Fibroblast of gingiva (primary cell): ENCODE measurements at regions not wholly inside any gene's neighbourhood (a gene's known extent, or its start where the extent isn't known, plus 50 kb on each side); places are given as distances from the start of the nearest gene placed in this dataset.

Experiments
- DNase-seq: peaks from one replicate; pipeline ENCODE4 v3.0.0-alpha.2; 2011; ENCODE audit warnings: low read depth

- DNase-seq = no peak
Measured at GRCh38 chr2:215500466-215500865, 64.6 kb upstream of the FN1 start.

- DNase-seq = peak; percentile 43
Measured at GRCh38 chr2:215499331-215499730, 63.5 kb upstream of the FN1 start.

DNA sequence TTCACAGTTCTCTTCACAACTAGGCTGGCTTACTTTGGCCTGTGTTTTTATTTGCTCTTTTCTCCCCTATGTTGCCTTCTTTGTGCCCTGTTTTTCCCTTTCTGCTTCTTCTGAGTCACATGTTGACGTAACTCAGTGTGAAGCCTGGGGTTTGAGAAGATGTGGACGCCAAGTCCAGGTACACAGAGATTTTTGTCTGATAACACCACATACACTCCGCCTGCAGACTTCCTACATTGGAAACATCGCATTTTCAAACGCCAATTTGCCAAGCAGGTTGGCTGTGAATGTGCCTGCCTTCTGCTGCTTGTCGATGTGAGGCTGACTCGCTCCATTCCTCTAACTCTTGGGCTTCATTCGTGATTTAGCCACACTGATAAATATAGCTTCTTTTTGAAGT, 62.6 kb upstream of the FN1 start:
- no peak for DNase-seq

GRCh38 chr2:215493376-215493775, 57.5 kb upstream of the FN1 start:
- DNase-seq = no peak

DNA sequence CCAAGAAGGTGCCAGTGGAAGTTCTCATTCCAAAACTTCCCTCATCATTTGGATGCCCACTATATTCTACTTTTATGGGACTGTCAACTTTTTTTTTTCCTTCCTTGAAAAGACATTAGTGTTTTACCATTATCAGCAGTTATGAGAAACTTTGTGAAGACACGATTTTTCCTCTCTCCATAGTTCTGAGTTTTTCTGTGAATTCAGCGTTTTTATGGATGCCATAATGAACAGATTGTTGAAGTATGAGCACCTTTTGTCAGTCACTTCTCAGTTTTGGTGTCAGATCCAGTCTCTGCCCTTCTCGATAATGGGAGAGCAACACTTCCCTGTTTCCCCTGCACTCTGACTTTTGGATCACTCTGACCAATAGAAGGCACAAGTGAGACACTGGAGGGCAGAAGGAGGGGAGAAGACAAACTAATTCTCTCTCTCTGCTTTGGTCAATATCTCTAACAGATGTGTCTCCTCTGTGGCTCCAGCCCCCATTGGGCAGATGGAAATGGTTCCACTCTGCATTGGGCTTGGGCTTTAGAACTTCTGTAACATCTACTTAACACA, 53.5 kb upstream of the FN1 start:
- no peak for DNase-seq

- DNase-seq = no peak
Measured at GRCh38 chr2:215487002-215487372, 51.1 kb upstream of the FN1 start.

DNA sequence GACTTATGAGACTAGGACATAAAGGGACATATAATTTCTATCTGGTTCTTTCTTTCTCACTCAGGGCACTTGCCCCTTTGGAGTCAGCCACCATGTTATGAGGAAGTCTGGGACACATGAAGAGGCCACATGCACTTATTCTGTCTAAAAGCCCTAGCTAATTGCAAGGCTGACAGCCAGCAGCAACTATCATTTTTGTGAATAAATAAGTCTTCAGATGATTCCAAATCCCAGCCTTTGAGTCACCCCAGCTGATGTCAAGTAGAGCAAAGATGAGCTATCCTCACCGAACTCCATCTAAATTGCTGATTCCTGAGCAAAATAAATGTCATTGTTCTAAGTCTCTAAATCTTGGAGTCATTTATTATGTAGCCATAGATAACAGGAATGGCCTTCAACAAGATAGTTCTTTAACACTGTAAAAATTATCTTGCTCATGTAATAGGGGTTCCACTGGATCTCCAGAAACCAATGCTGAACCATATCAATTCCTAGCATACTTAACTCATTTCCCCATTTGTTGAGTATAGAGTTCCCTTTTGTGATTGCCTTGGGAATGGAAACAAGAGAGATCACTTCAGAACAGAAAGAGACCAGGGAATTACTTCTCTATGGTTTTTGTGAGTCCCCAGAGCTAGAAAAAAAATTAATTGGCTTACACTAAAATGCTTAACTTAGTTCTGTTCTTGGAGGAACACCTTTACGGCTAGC, 50.6 kb upstream of the FN1 start:
- no peak for DNase-seq
